ENCODE measurements at regions not wholly inside any gene's neighbourhood (a gene's known extent, or its start where the extent isn't known, plus 50 kb on each side); places are given as distances from the start of the nearest gene placed in this dataset.

GRCh38 chr19:30677702-30678101 lies 305.5 kb downstream of the ZNF536 start:
- no peaks in the 10 kb centered on the region for H3K9me3 ChIP-seq (ENCODE audit: low read length)
- H3K4me3 ChIP-seq (ENCODE audit: low read length), result no peak overlapping the region
- no peaks in the 10 kb centered on the region for H3K9me2 ChIP-seq (ENCODE audit: insufficient read depth, low read length)
- no peaks in the 10 kb centered on the region for H3F3A ChIP-seq (ENCODE audit: insufficient read depth, low read length, poor library complexity, severe bottlenecking)
- no peak overlapping the region for H3K27ac ChIP-seq (ENCODE audit: low read length)
- no peaks in the 10 kb centered on the region for H3K36me3 ChIP-seq (ENCODE audit: insufficient read depth, low read length)
- H2AFZ ChIP-seq (ENCODE audit: low read depth, low read length), result no peak overlapping the region
- H3K27me3 ChIP-seq (ENCODE audit: insufficient read depth, low read depth, low read length), result no peaks in the 10 kb centered on the region
- no peaks in the 10 kb centered on the region for H3K79me2 ChIP-seq (replicated peaks; ENCODE audit: insufficient read depth, low read length)
- no peak overlapping the region for H3K4me2 ChIP-seq (ENCODE audit: low read length)
- H3K9ac ChIP-seq (ENCODE audit: low read length), result no peak overlapping the region
- H4K20me1 ChIP-seq (ENCODE audit: insufficient read depth), result no peaks in the 10 kb centered on the region
- TF ChIP-seq RAD21 (conservative IDR thresholded peaks at IDR 0.05) (no peak), EP300 (conservative IDR thresholded peaks at IDR 0.05; ENCODE audit: poor library complexity, severe bottlenecking) (no peak), SMC3 (conservative IDR thresholded peaks at IDR 0.05; ENCODE audit: poor library complexity) (no peak), TAF1 (IDR thresholded peaks at IDR 0.05; ENCODE audit: low read depth) (no peak), MXI1 (conservative IDR thresholded peaks at IDR 0.05; ENCODE audit: poor library complexity, severe bottlenecking) (no peak)

GRCh38 chr19:30676990-30677679 lies 305.0 kb downstream of the ZNF536 start:
- Histone ChIP-seq H2AFZ (ENCODE audit: low read depth, low read length) (no peak overlapping the region), H3K9me3 (ENCODE audit: low read length) (no peaks in the 10 kb centered on the region), H3K36me3 (ENCODE audit: insufficient read depth, low read length) (no peaks in the 10 kb centered on the region), H3K4me3 (ENCODE audit: low read length) (no peak overlapping the region), H3K9me2 (ENCODE audit: insufficient read depth, low read length) (no peaks in the 10 kb centered on the region), H3F3A (ENCODE audit: insufficient read depth, low read length, poor library complexity, severe bottlenecking) (no peaks in the 10 kb centered on the region), H3K27ac (ENCODE audit: low read length) (no peak overlapping the region), H3K79me2 (replicated peaks; ENCODE audit: insufficient read depth, low read length) (no peaks in the 10 kb centered on the region), H4K20me1 (ENCODE audit: insufficient read depth) (no peaks in the 10 kb centered on the region), H3K9ac (ENCODE audit: low read length) (no peak overlapping the region), H3K27me3 (ENCODE audit: insufficient read depth, low read depth, low read length) (no peaks in the 10 kb centered on the region), H3K4me2 (ENCODE audit: low read length) (no peak overlapping the region)
- TF ChIP-seq EP300 (conservative IDR thresholded peaks at IDR 0.05; ENCODE audit: poor library complexity, severe bottlenecking), result no peak

GRCh38 chr19:30675086-30675485 lies 302.9 kb downstream of the ZNF536 start:
- Histone ChIP-seq H3K9ac (ENCODE audit: low read length) (no peak overlapping the region), H3K9me2 (ENCODE audit: insufficient read depth, low read length) (no peaks in the 10 kb centered on the region), H3K27me3 (ENCODE audit: insufficient read depth, low read depth, low read length) (no peaks in the 10 kb centered on the region), H3K4me2 (ENCODE audit: low read length) (no peak overlapping the region), H3F3A (ENCODE audit: insufficient read depth, low read length, poor library complexity, severe bottlenecking) (no peaks in the 10 kb centered on the region), H2AFZ (ENCODE audit: low read depth, low read length) (no peak overlapping the region), H4K20me1 (ENCODE audit: insufficient read depth) (no peaks in the 10 kb centered on the region), H3K36me3 (ENCODE audit: insufficient read depth, low read length) (no peaks in the 10 kb centered on the region), H3K4me3 (ENCODE audit: low read length) (no peak overlapping the region), H3K9me3 (ENCODE audit: low read length) (no peaks in the 10 kb centered on the region), H3K27ac (ENCODE audit: low read length) (no peak overlapping the region), H3K79me2 (replicated peaks; ENCODE audit: insufficient read depth, low read length) (no peaks in the 10 kb centered on the region)
- no peak for TF ChIP-seq RAD21 (conservative IDR thresholded peaks at IDR 0.05)
- no peak for TF ChIP-seq REST (IDR thresholded peaks at IDR 0.05; ENCODE audit: borderline replicate concordance)
- no peak for TF ChIP-seq MXI1 (conservative IDR thresholded peaks at IDR 0.05; ENCODE audit: poor library complexity, severe bottlenecking)
- no peak for TF ChIP-seq EZH2 (IDR thresholded peaks at IDR 0.05; ENCODE audit: borderline replicate concordance, insufficient read depth, low read length, poor library complexity, severe bottlenecking)
- TF ChIP-seq SMC3 (conservative IDR thresholded peaks at IDR 0.05; ENCODE audit: poor library complexity), result no peak
- no peak for TF ChIP-seq POLR2AphosphoS5 (IDR thresholded peaks at IDR 0.05)
- TF ChIP-seq EP300 (conservative IDR thresholded peaks at IDR 0.05; ENCODE audit: poor library complexity, severe bottlenecking), result no peak
- TF ChIP-seq TAF1 (IDR thresholded peaks at IDR 0.05; ENCODE audit: low read depth), result no peak
- TF ChIP-seq CTCF (IDR thresholded peaks at IDR 0.05; ENCODE audit: poor library complexity, severe bottlenecking), result no peak

All from neural cell (in vitro differentiated cells).